Neural cell (in vitro differentiated cells): ENCODE measurements at regions not wholly inside any gene's neighbourhood (a gene's known extent, or its start where the extent isn't known, plus 50 kb on each side); places are given as distances from the start of the nearest gene placed in this dataset.

Experiments used
- H2AFZ ChIP-seq: fragments of 200-600, 300-800 bp; sonication (generic), shearing (Covaris generic); 2 replicates; pipeline ENCODE4 v1.6.0; 2014; ENCODE audit warnings: low read depth, mild to moderate bottlenecking, antibody characterized with exemption, low read length, moderate library complexity
- H3F3A ChIP-seq: fragments of 200-600 bp; shearing (Covaris generic); 2 replicates; pipeline ENCODE4 v1.6.1; 2016; ENCODE audit warnings: mild to moderate bottlenecking, moderate library complexity, mixed read lengths, antibody characterized with exemption, low read length; ENCODE audit not compliant: insufficient read depth, poor library complexity, severe bottlenecking
- H3K27ac ChIP-seq: fragments of 200-600, 300-800 bp; sonication (generic), shearing (Covaris generic); 2 replicates; pipeline ENCODE4 v1.5.1; 2014; ENCODE audit warnings: mild to moderate bottlenecking, low read length, moderate library complexity
- H3K27me3 ChIP-seq: fragments of 300-800, 200-600 bp; sonication (generic), shearing (Covaris generic); 2 replicates; pipeline ENCODE4 v1.6.0; 2014; ENCODE audit warnings: mild to moderate bottlenecking, low read depth, low read length, moderate library complexity; ENCODE audit not compliant: insufficient read depth
- H3K36me3 ChIP-seq: fragments of 300-800, 200-600 bp; sonication (generic), shearing (Covaris generic); 2 replicates; pipeline ENCODE4 v1.5.1; 2014; ENCODE audit warnings: mild to moderate bottlenecking, antibody characterized with exemption, low read length, moderate library complexity; ENCODE audit not compliant: insufficient read depth
- H3K4me2 ChIP-seq: fragments of 300-800, 200-600 bp; sonication (generic), shearing (Covaris generic); 2 replicates; pipeline ENCODE4 v1.6.0; 2014; ENCODE audit warnings: mild to moderate bottlenecking, low read length
- H3K4me3 ChIP-seq: fragments of 300-800, 200-600 bp; sonication (generic), shearing (Covaris generic); 2 replicates; pipeline ENCODE4 v1.5.1; 2014; ENCODE audit warnings: mild to moderate bottlenecking, low read length, moderate library complexity
- H3K79me2 ChIP-seq: fragments of 200-600 bp; shearing (Covaris generic); replicated peaks from 2 replicates; pipeline ENCODE4 v1.6.0; 2014; ENCODE audit warnings: mild to moderate bottlenecking, low read length, moderate library complexity; ENCODE audit not compliant: insufficient read depth
- H3K9ac ChIP-seq: fragments of 300-800, 200-600 bp; sonication (generic), shearing (Covaris generic); 2 replicates; pipeline ENCODE4 v1.6.1; 2016; ENCODE audit warnings: mild to moderate bottlenecking, low read length, mixed read lengths
- H3K9me2 ChIP-seq: fragments of 200-600 bp; shearing (Covaris generic); 2 replicates; pipeline ENCODE4 v1.6.1; 2016; ENCODE audit warnings: mild to moderate bottlenecking, low read length, mixed read lengths; ENCODE audit not compliant: insufficient read depth
- H3K9me3 ChIP-seq: fragments of 200-600, 300-800 bp; sonication (generic), shearing (Covaris generic); 2 replicates; pipeline ENCODE4 v1.6.1; 2016; ENCODE audit warnings: mild to moderate bottlenecking, mixed run types, low read length, moderate library complexity, mixed read lengths
- H4K20me1 ChIP-seq: fragments of 200-600 bp; shearing (Covaris generic); 2 replicates; pipeline ENCODE4 v1.6.1; 2016; ENCODE audit warnings: mild to moderate bottlenecking, mixed run types; ENCODE audit not compliant: insufficient read depth
- EP300 ChIP-seq: fragments of 450-650 bp; conservative IDR thresholded peaks from 2 replicates; pipeline ENCODE4 v1.6.1; 2014; ENCODE audit warnings: antibody characterized with exemption, mild to moderate bottlenecking, moderate library complexity; ENCODE audit not compliant: poor library complexity, severe bottlenecking
- EZH2 ChIP-seq: fragments of 200-600, 300-800 bp; shearing (Covaris generic), sonication (generic); IDR thresholded peaks from 2 replicates; pipeline ENCODE4 v1.6.1; 2014; ENCODE audit warnings: antibody characterized with exemption, low read length, borderline replicate concordance, mild to moderate bottlenecking; ENCODE audit not compliant: insufficient read depth, poor library complexity, severe bottlenecking
- MXI1 ChIP-seq: fragments of 450-650 bp; conservative IDR thresholded peaks from 2 replicates; pipeline ENCODE4 v1.6.1; 2014; ENCODE audit warnings: antibody characterized with exemption, mild to moderate bottlenecking; ENCODE audit not compliant: poor library complexity, severe bottlenecking
- POLR2AphosphoS5 ChIP-seq: IDR thresholded peaks from 2 replicates; pipeline ENCODE4 v1.6.1; 2012
- RAD21 ChIP-seq: fragments of 450-650 bp; conservative IDR thresholded peaks from 2 replicates; pipeline ENCODE4 v1.6.1; 2014; ENCODE audit warnings: antibody characterized with exemption, mild to moderate bottlenecking, moderate library complexity
- SMC3 ChIP-seq: fragments of 450-650 bp; conservative IDR thresholded peaks from 2 replicates; pipeline ENCODE4 v1.6.1; 2014; ENCODE audit warnings: antibody characterized with exemption, mild to moderate bottlenecking, moderate library complexity; ENCODE audit not compliant: poor library complexity
- TAF1 ChIP-seq: IDR thresholded peaks from 2 replicates; pipeline ENCODE4 v1.6.1; 2012; ENCODE audit warnings: low read depth
- TF ChIP-seq, protein P1 (sequence below): fragments of 450-650 bp; IDR thresholded peaks from 2 replicates; pipeline ENCODE4 v1.5.1; 2014; ENCODE audit warnings: antibody characterized with exemption, mild to moderate bottlenecking, moderate library complexity; ENCODE audit not compliant: poor library complexity, severe bottlenecking
- TF ChIP-seq, protein P2 (sequence below): IDR thresholded peaks from 2 replicates; pipeline ENCODE4 v1.6.1; 2012; ENCODE audit warnings: borderline replicate concordance

DNA sequence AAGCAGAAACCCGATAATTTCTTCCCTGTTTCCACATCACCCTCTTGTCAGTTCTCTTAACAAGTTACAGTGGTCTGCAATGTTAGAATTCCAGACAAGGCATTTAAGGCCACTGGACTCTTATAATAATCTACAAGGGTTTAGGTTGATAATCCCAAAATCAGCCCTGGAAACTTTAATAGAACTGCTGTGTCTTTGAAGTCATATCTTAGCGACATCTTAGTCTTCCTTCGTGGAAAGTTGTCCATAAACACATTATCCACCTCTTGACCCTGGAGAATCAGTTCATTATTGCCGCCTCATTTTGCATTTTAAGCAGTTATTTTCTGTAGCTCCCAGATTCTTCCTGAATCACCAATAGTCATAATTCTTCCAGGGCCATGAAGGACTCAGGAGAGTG, 108.6 kb upstream of the PLCB4 start:
- H3K4me2 ChIP-seq = no peak overlapping the region
- H3K9ac ChIP-seq = no peak overlapping the region
- no peaks in the 10 kb centered on the region for H4K20me1 ChIP-seq
- no peaks in the 10 kb centered on the region for H3K9me2 ChIP-seq
- TF ChIP-seq POLR2AphosphoS5 = no peak
- H3F3A ChIP-seq = no peaks in the 10 kb centered on the region
- H3K9me3 ChIP-seq = no peaks in the 10 kb centered on the region
- no peaks in the 10 kb centered on the region for H3K79me2 ChIP-seq
- no peak overlapping the region for H2AFZ ChIP-seq
- H3K27me3 ChIP-seq = no peaks in the 10 kb centered on the region
- no peaks in the 10 kb centered on the region for H3K36me3 ChIP-seq
- no peak overlapping the region for H3K27ac ChIP-seq
- no peak overlapping the region for H3K4me3 ChIP-seq

DNA sequence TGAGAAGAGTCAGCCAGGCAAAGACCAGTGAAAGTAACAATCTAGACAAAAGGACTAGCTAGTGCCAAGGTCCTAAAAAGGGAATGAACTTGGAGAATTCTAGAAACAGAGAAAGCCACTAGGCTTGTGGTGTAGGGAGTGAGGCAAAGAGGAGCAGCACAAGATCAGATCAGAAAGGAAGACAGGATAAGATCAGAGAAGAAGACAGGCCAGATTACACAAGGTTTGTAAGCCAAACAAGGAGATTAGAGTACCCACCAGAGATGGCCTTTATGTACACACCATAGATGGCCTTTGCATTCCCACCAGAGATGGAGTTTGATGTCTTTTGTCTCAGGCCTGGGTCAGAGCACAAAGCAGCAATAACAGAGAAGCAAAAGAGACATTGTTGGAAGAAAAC, 105.6 kb upstream of the PLCB4 start:
- Histone ChIP-seq H3K4me3 (no peak overlapping the region), H3K36me3 (no peaks in the 10 kb centered on the region), H3K9ac (no peak overlapping the region), H4K20me1 (no peaks in the 10 kb centered on the region), H2AFZ (no peak overlapping the region), H3K4me2 (no peak overlapping the region), H3K27ac (no peak overlapping the region), H3F3A (no peaks in the 10 kb centered on the region), H3K27me3 (no peaks in the 10 kb centered on the region), H3K79me2 (no peaks in the 10 kb centered on the region), H3K9me3 (no peaks in the 10 kb centered on the region), H3K9me2 (no peaks in the 10 kb centered on the region)
- TF ChIP-seq EP300 = no peak
- no peak for TF ChIP-seq EZH2
- no peak for TF ChIP-seq RAD21
- no peak for TF ChIP-seq POLR2AphosphoS5
- TF ChIP-seq, protein P1, sequence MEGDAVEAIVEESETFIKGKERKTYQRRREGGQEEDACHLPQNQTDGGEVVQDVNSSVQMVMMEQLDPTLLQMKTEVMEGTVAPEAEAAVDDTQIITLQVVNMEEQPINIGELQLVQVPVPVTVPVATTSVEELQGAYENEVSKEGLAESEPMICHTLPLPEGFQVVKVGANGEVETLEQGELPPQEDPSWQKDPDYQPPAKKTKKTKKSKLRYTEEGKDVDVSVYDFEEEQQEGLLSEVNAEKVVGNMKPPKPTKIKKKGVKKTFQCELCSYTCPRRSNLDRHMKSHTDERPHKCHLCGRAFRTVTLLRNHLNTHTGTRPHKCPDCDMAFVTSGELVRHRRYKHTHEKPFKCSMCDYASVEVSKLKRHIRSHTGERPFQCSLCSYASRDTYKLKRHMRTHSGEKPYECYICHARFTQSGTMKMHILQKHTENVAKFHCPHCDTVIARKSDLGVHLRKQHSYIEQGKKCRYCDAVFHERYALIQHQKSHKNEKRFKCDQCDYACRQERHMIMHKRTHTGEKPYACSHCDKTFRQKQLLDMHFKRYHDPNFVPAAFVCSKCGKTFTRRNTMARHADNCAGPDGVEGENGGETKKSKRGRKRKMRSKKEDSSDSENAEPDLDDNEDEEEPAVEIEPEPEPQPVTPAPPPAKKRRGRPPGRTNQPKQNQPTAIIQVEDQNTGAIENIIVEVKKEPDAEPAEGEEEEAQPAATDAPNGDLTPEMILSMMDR = no peak
- TF ChIP-seq SMC3 = no peak
- TF ChIP-seq MXI1 = no peak
- TF ChIP-seq TAF1 = no peak
- TF ChIP-seq, protein P2, sequence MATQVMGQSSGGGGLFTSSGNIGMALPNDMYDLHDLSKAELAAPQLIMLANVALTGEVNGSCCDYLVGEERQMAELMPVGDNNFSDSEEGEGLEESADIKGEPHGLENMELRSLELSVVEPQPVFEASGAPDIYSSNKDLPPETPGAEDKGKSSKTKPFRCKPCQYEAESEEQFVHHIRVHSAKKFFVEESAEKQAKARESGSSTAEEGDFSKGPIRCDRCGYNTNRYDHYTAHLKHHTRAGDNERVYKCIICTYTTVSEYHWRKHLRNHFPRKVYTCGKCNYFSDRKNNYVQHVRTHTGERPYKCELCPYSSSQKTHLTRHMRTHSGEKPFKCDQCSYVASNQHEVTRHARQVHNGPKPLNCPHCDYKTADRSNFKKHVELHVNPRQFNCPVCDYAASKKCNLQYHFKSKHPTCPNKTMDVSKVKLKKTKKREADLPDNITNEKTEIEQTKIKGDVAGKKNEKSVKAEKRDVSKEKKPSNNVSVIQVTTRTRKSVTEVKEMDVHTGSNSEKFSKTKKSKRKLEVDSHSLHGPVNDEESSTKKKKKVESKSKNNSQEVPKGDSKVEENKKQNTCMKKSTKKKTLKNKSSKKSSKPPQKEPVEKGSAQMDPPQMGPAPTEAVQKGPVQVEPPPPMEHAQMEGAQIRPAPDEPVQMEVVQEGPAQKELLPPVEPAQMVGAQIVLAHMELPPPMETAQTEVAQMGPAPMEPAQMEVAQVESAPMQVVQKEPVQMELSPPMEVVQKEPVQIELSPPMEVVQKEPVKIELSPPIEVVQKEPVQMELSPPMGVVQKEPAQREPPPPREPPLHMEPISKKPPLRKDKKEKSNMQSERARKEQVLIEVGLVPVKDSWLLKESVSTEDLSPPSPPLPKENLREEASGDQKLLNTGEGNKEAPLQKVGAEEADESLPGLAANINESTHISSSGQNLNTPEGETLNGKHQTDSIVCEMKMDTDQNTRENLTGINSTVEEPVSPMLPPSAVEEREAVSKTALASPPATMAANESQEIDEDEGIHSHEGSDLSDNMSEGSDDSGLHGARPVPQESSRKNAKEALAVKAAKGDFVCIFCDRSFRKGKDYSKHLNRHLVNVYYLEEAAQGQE = no peak

DNA sequence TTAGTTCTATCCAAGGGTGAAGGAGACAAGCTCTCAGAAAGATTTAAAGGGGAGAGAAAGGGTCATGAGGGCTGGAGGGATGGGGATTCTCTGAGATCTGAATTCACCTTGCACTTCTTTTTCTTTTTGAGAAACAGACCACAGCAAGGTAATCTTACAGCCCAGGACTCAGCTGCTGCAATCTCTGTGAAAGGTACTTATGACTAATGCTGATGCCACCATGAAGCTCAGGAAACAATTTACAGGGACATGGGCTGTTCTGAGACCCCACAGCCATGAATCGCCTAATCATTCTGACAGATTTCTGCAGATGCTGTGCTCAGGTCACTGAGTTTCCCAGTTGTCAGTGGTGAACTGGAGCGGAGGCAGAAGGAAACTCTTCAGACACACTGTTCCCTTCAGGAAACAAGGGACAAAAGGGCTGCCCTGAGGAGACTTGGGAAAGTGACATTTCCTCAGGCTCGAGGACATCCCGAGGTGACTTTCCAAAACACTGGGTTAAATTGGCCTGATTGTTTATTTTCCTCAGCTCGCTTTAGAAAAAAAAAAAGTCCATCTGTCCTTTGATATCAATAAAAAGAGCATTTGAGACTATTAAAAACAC, 103.8 kb upstream of the PLCB4 start:
- no peak overlapping the region for H3K4me3 ChIP-seq
- H3K79me2 ChIP-seq = no peaks in the 10 kb centered on the region
- H3K4me2 ChIP-seq = no peak overlapping the region
- TF ChIP-seq EZH2 = no peak
- no peak for TF ChIP-seq EP300
- TF ChIP-seq TAF1 = no peak
- no peak for TF ChIP-seq SMC3
- TF ChIP-seq MXI1 = no peak
- no peaks in the 10 kb centered on the region for H3K36me3 ChIP-seq
- no peaks in the 10 kb centered on the region for H3K9me2 ChIP-seq
- no peaks in the 10 kb centered on the region for H3K9me3 ChIP-seq
- no peak overlapping the region for H2AFZ ChIP-seq
- H4K20me1 ChIP-seq = no peaks in the 10 kb centered on the region
- no peaks in the 10 kb centered on the region for H3K27me3 ChIP-seq
- no peak overlapping the region for H3K9ac ChIP-seq
- no peak overlapping the region for H3K27ac ChIP-seq
- H3F3A ChIP-seq = no peaks in the 10 kb centered on the region
